ENCODE measurements at regions not wholly inside any gene's neighbourhood (a gene's known extent, or its start where the extent isn't known, plus 50 kb on each side); places are given as distances from the start of the nearest gene placed in this dataset.

- no peak for DNase-seq (ENCODE audit: low read depth, low spot score)
Observed at GRCh38 chr3:73805435-73805834, 180.7 kb upstream of the PDZRN3 start.

DNA sequence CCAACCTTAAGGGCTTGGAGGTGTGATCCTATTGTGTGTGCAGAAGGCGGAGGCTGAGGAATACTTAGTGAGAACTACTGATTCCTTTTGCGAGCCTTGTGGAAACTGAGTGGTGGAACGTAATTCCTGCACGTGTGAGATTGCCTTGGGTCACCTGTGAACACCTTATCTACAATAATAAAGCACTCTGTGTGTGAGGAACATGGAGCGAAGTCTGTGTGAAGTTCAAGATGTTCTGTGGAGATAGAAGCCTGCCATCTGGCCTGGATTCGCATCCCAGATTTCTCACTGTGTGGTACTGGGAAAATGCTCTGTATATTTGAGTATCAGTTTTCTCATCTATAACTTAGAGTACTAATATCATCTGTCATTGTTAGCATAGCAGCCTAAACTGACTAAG lies 179.5 kb upstream of the PDZRN3 start:
- DNase-seq (ENCODE audit: low read depth, low spot score): no peak

GRCh38 chr3:73801444-73801843 lies 176.7 kb upstream of the PDZRN3 start:
- DNase-seq (ENCODE audit: low read depth, low spot score): no peak

DNA sequence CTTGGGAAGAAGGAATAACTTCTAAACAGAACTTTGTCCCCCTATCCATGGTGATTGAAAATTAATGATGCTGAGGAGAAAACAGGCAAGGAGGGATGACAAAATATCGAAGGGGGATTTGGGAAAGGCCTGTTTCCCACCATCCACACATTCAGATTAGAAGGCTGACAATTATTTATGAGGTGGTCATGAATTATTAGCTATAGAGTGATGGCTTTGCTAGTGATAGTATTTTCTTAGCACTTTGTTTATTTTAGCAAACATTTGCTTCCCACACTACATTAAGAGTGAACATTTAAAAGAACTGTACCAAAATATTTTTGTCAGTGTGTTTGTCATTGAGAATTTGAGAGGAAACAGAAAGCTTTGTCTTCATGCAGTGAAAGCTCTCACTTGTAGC lies 172.6 kb upstream of the PDZRN3 start:
- no peak for DNase-seq (ENCODE audit: low read depth, low spot score)

- DNase-seq (ENCODE audit: low read depth, low spot score): no peak
Observed at GRCh38 chr3:73796382-73796781, 171.6 kb upstream of the PDZRN3 start.

DNA sequence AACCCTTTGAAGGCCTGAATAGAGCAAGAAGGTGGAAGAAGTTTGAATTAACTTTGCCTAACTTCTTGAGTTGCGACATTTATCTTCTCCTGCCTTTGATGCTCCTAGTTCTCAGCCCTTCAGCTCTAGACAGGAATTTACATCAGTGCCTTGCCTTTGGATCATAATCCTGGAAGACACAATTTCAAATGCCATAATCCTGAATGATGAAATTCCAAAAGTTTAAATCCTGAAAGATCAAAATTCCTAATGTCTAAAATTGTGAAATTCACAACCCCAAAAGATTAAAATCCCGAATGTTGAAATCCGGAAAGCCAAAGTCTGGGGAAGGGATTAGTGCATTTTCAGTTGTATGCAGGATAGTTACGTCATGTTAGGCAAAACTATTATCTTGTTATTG lies 166.6 kb upstream of the PDZRN3 start:
- DNase-seq (ENCODE audit: low read depth, low spot score): no peak

DNA sequence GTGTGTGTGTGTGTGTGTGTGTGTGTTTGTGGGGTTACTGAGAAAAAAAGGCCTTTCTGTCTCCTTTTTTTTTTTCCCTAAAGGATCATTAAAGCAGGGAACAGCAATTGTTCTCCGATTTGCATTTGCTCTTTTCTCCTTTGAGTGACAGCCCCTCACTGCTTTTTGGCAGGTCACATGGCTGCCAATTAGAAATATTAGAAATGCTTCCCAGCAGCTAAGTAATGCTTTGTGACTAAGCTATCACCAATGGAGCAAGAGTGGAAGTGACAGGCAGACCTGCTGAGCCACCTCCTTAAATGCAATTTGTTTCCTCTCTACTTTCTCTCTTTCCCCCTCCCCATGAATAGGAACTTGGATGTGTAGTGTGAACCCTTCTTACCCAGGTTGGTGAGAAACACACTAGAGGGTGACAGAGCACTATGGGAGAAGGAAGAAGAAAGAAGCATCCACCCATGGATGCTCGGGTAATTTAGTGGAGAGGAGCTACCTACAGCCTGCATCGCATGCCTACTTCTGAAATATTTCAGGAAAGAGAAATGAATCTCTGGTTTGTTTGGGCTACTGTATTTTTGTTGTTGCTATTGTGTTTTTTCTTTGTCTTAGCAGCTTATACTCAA lies 165.2 kb upstream of the PDZRN3 start:
- DNase-seq (ENCODE audit: low read depth, low spot score): no peak

DNA sequence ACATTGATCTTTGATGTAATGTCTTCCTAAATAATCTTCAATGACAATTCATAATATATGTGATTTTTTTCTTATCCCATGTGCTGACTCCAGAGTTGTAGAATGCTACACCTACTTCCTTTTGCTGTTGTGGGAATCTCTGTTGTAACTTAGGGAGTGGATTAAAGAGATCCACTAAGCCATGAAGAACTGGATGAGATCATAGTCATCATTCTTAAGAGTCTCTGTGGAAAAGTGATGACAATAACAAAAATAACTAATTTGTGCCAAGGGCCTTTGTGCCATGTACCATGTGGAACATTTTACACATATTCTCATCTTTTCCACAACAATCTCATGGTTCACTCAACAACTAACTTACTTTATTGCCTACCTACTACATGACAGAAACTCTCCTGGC lies 162.9 kb upstream of the PDZRN3 start:
- no peak for DNase-seq (ENCODE audit: low read depth, low spot score)

- no peak for DNase-seq (ENCODE audit: low read depth, low spot score)
Observed at GRCh38 chr3:73786998-73787397, 162.3 kb upstream of the PDZRN3 start.

GRCh38 chr3:73786321-73786807 lies 161.6 kb upstream of the PDZRN3 start:
- no peak for DNase-seq (ENCODE audit: low read depth, low spot score)

DNA sequence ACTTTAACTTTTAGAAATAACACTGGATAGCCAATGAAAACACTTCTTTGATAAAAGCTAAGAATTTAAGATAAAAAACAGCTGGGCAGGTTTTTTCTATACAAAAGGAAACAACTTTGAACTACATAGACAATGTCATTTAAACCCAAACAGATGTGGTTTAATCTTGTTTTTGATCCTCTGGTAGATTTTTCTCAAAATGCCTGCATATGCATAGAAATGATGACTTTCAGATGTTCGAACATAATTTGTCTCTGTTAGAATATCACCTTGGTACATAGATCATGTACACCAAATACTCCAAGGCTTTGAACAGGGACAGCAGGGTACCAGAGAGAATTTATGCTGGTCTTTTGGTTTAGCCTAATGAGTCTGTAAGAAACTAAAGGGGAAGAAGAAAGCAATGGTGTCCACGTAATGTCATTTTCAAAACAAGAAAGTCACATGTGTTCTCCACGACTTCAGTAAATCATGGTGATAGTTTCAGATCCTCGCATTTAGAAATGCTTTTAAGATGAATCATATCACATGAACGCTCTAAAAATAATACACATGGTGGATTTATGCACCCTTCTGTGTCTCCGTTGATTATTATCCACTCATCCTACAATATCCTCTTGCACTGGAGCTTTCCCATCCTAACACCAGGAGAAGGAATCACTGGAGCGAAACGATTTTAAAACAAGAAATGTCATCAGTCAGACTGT lies 160.1 kb upstream of the PDZRN3 start:
- DNase-seq (ENCODE audit: low read depth, low spot score): no peak

DNA sequence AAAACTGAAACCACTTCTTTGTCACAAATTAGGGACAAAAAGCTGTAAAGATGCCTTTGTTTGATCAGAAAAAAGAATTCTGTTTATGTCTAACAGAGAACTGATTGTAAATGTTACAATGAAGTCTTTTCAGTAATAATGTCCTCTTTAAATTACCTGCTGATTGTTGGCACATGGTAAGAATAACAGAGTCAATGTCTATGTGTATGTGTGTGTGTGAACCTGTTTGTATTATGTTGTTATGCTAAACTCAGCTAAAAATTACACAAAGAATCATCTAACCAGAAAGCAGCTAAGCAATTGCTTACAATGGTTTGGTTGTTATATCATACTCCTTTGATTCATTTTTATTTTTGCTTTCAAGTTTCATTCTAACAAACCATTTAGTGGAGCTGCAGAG lies 159.1 kb upstream of the PDZRN3 start:
- DNase-seq (ENCODE audit: low read depth, low spot score): no peak

DNA sequence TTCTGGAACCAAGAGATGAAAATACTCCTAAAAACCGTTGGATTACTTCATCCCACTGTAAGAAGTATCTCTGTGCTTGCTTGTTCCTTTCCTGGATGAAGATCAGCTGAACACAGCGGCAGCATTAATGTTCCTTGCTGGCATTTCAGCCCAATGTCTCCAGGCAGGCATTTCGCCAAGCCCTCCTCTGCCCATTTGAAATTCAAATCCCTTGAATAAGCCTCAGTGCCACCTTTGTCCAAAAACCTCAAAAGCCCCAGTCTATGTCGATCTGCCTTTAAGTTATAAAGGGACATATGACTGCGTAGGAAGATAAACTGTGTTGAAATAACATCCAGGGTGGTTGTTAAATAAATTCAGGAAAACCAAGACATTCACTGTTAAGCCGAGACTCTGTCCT lies 156.8 kb upstream of the PDZRN3 start:
- no peak for DNase-seq (ENCODE audit: low read depth, low spot score)

GRCh38 chr3:73774645-73775044 lies 149.9 kb upstream of the PDZRN3 start:
- DNase-seq (ENCODE audit: low read depth, low spot score): no peak

DNA sequence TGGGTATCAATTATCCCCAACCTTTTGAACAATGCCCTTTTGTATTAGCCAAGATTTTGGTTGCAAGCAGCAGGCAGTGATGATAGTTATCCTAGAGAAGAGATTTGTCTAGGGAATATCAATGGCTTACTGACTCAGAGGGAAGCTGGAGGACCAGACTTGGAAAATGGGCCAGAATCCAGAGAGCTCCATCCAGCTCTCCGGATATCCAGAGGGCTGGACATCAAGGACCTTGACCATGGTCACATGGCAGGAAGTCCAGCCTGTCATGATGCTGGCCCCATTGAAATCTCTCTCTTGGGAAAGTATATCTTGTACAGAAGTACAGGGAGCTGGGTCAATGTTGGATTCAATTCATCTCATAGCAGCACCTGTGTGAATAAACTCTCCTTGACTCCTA lies 148.5 kb upstream of the PDZRN3 start:
- no peak for DNase-seq (ENCODE audit: low read depth, low spot score)

- no peak for DNase-seq (ENCODE audit: low read depth, low spot score)
Observed at GRCh38 chr3:73772076-73772886, 147.5 kb upstream of the PDZRN3 start.

DNA sequence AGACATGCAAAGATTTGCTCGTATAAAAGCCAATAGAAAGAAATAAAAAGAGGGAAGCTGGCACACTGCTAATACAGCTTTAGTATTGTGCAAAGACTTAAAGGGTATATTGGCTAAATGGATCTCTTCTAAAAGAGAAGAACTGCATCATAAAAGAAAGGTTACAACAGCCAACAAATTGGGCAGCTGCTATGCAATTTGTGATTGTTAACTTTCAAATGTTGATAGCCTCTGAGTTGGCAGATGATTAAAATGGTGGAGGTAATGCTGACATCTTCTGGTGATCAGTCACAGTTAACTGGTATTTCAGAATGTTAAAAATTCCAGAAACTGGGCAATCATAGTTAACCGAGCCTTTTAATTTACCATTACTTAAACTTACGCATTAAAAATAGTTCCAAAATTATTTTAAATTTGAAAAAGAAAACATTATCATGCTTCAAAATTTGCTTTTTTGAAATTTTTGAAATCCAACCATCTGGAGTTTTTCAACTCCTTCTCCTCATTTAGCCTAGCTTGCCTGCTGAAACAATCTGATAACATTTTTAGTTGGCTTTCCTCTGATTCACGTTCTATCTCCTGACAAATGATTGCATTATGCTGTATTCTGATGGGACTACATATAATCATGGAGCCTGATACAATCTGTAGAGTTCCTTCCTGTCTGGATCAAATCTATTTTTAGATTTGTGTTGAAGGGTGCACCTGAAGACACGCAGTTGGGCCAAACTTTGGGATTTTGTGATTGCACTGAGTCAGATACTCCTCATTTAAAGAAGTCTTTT lies 144.0 kb upstream of the PDZRN3 start:
- DNase-seq (ENCODE audit: low read depth, low spot score): no peak

DNA sequence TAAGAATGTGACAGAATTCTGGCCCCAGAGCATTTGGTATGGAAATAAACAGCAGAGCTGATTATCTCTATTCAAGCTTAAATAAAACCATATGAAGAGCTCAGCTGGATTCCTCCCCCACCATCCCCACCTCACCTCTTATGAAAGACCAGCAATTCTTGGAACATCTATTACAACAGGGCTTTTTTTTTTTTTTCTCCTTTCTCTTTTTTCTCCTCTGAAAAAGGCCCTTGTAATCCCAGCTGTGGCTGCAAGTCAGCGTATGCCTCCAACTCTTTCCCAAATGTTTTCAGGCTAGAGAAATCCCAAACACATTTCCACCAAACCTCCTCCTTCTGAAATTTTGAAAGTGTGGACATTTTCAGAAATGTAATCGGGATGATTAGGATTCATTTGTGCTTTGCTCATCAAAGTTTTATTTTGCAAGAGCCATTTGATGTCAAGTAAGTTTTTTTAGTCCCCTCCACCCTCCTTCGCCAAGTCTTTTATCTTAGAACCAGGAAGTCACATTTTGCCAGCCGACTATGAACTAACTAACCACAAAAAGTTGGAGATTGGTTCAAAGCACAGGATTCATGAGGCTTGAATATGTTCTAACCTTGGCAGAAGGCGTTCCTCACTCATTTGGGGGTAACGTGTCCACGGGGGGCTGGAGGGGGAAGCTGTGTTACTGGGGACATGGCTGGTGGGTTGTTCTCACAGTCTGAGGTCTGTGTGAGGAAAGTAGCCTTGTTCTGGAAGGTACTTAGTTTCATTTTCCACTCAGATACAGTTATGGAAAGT lies 142.0 kb upstream of the PDZRN3 start:
- DNase-seq (ENCODE audit: low read depth, low spot score): no peak

DNA sequence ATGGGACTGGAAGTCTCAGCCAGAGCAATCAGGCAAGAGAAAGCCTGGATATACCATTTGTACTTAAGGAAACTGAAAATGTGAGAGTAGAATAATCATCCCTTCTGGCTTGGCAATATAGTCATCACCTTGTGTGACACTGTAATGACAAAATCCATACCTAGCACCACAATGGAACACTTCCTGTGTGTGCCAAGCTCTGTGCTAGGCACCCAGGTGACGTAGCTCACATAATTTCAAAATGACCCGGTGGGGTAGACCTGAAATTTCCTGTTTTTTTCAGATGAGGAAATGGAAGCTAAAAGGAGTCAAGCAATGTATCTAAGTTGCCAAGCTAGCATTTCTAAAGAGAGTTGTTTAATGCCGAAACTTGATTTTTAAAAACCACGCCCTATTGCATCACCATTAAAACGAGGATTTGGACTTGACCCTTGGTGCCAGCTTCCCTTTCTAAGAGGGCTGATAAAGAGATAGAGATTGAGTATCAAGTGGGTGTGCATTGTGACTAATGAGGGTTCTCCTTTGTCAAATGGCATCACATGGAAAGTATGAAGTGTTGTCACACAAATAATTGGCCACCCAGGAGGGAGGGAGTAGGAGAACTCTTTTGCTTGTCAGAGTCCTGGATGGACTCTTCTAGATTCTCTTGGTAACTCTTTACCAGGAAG lies 141.3 kb upstream of the PDZRN3 start:
- no peak for DNase-seq (ENCODE audit: low read depth, low spot score)

GRCh38 chr3:73762855-73763254 lies 138.1 kb upstream of the PDZRN3 start:
- DNase-seq (ENCODE audit: low read depth, low spot score): peak; percentile 46

DNA sequence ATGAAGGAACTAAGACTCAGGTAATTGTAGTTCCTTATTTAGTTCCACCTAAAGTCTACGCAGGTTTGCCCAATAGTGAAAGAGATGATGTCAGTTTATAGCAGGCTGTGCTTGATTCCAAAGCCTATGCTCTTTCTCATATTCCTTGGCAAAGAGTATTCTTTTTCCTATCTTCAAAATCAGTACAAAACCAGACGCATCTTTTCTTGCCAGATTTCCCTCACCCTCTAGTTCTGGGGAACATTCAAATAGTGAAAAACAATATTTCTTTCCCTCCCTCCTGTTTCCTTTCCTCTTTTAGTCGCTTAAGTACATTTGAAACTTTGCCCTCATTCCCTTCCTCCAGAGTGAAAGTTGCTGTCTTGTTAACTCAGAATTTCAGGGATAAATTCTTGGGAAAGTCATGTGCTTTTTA lies 134.6 kb upstream of the PDZRN3 start:
- no peak for DNase-seq (ENCODE audit: low read depth, low spot score)
